Muscle of back (tissue), 3 donors: ENCODE measurements at regions not wholly inside any gene's neighbourhood (a gene's known extent, or its start where the extent isn't known, plus 50 kb on each side); places are given as distances from the start of the nearest gene placed in this dataset.
A peak's percentile ranks its signal among the peaks of the same experiment; 100 is the strongest.

Experiments
- DNase-seq, 3 donors: peaks; one replicate each; pipeline versions ENCODE4 v3.0.0 to v3.0.0-alpha.2; 2013

- DNase-seq: no peak
Observed at GRCh38 chr13:40168425-40169166, 497.8 kb downstream of the FOXO1 start.

GRCh38 chr13:40169476-40169875 is 497.0 kb downstream of the FOXO1 start:
- no peak for DNase-seq

- no peak for DNase-seq
Observed at GRCh38 chr13:40170091-40170490, 496.4 kb downstream of the FOXO1 start.

- no peak for DNase-seq
Observed at GRCh38 chr13:40170982-40171381, 495.5 kb downstream of the FOXO1 start.

- DNase-seq: no peak
Observed at GRCh38 chr13:40171566-40171965, 494.9 kb downstream of the FOXO1 start.

- DNase-seq: no peak
Observed at GRCh38 chr13:40172149-40172591, 494.3 kb downstream of the FOXO1 start.

- DNase-seq: no peak
Observed at GRCh38 chr13:40172878-40173277, 493.6 kb downstream of the FOXO1 start.

GRCh38 chr13:40175639-40176038 is 490.8 kb downstream of the FOXO1 start:
- no peak for DNase-seq

GRCh38 chr13:40176242-40176641 is 490.2 kb downstream of the FOXO1 start:
- no peak for DNase-seq

- DNase-seq: no peak
Observed at GRCh38 chr13:40178130-40178529, 488.3 kb downstream of the FOXO1 start.

GRCh38 chr13:40179445-40180281 is 486.8 kb downstream of the FOXO1 start:
- no peak for DNase-seq

- no peak for DNase-seq
Observed at GRCh38 chr13:40180776-40181175, 485.7 kb downstream of the FOXO1 start.

GRCh38 chr13:40181203-40181845 is 485.1 kb downstream of the FOXO1 start:
- no peak for DNase-seq

- DNase-seq: no peak
Observed at GRCh38 chr13:40182591-40182990, 483.9 kb downstream of the FOXO1 start.

- no peak for DNase-seq
Observed at GRCh38 chr13:40185414-40185813, 481.0 kb downstream of the FOXO1 start.

- no peak for DNase-seq
Observed at GRCh38 chr13:40186041-40186440, 480.4 kb downstream of the FOXO1 start.

GRCh38 chr13:40186626-40187323 is 479.7 kb downstream of the FOXO1 start:
- no peak for DNase-seq

GRCh38 chr13:40187324-40187795 is 479.1 kb downstream of the FOXO1 start:
- DNase-seq: no peak

- peak in 2 of 3 donors; percentile 31 to 48 for DNase-seq
Observed at GRCh38 chr13:40187841-40188591, 478.4 kb downstream of the FOXO1 start.

GRCh38 chr13:40189426-40189825 is 477.0 kb downstream of the FOXO1 start:
- DNase-seq: no peak
